ENCODE measurements at regions not wholly inside any gene's neighbourhood (a gene's known extent, or its start where the extent isn't known, plus 50 kb on each side); places are given as distances from the start of the nearest gene placed in this dataset.

DNA sequence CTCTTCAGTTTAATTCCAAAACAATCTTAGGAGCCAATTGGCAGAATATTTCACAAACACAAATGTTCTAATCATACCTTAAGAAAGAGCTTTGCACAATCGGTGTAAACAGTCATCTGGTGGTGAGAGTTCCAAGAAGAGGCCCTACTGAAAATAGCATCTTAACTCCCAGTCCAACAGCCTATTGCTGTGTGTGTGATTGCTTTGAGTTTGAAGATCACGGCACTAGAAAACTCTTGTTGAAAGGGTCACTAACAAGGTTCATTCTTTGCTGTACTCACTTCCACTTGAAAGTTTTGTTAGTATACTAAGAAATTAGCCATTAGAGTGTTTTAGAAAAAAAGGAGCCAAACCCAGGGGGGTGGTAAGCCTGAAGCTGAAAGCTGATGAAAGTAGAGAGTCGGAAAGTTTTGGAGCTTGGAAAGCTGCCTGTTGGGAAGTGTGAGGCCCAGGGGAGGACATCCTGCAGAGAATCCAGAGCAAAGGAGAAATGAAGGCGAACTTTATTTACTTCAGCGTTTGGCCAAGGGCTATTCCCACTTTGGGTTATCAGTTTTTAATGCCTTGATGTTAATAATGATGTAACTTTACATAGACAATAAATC, 180.3 kb upstream of the GHR start:
- no peak for TF ChIP-seq CTCF (IDR thresholded peaks at IDR 0.05; ENCODE audit: insufficient read depth, low read depth, low read length)
- TF ChIP-seq EZH2 (IDR thresholded peaks at IDR 0.05; ENCODE audit: insufficient read depth, low read length) = no peak

All from astrocyte (in vitro differentiated cells and primary cell).